NOMO-1 (cell line): ENCODE measurements at regions not wholly inside any gene's neighbourhood (a gene's known extent, or its start where the extent isn't known, plus 50 kb on each side); places are given as distances from the start of the nearest gene placed in this dataset.
"Not testable (repeated sequence)": the region's sequence is repeated elsewhere in the genome, so short reads cannot be mapped to it uniquely, and the experiment has no call there.

Source experiments
- DNase-seq, 2 experiments: peaks; one replicate each; lab custom pipeline; 2025; ENCODE audit not compliant: unreplicated experiment in 2 of 2; lab: John Stamatoyannopoulos, UW

- DNase-seq, result not testable (repeated sequence)
Observed at GRCh38 chr13:62367971-62368370, 952.3 kb upstream of the PCDH20 start.

- DNase-seq, result no peak
Observed at GRCh38 chr13:62360609-62361008, 945.0 kb upstream of the PCDH20 start.

GRCh38 chr13:62358646-62358932 is 942.9 kb upstream of the PCDH20 start:
- DNase-seq, result no peak

GRCh38 chr13:62357887-62358645 is 942.4 kb upstream of the PCDH20 start:
- DNase-seq, result peak in 1 of 2 experiments; percentile 18

GRCh38 chr13:62356977-62357376 is 941.3 kb upstream of the PCDH20 start:
- no peak for DNase-seq

GRCh38 chr13:62337109-62337880 is 921.6 kb upstream of the PCDH20 start:
- DNase-seq, result no peak

GRCh38 chr13:62336507-62336906 is 920.9 kb upstream of the PCDH20 start:
- DNase-seq, result no peak

- DNase-seq, result no peak
Observed at GRCh38 chr13:62333466-62333865, 917.8 kb upstream of the PCDH20 start.

- DNase-seq, result no peak
Observed at GRCh38 chr13:62331384-62331783, 915.7 kb upstream of the PCDH20 start.

- no peak for DNase-seq
Observed at GRCh38 chr13:62327367-62327766, 911.7 kb upstream of the PCDH20 start.

- no peak for DNase-seq
Observed at GRCh38 chr13:62324842-62325241, 909.2 kb upstream of the PCDH20 start.

- no peak for DNase-seq
Observed at GRCh38 chr13:62321895-62322294, 906.2 kb upstream of the PCDH20 start.

- no peak for DNase-seq
Observed at GRCh38 chr13:62321139-62321538, 905.5 kb upstream of the PCDH20 start.

- DNase-seq, result peak in 1 of 2 experiments; percentile 28
Observed at GRCh38 chr13:62320129-62321108, 904.8 kb upstream of the PCDH20 start.

- DNase-seq, result no peak
Observed at GRCh38 chr13:62309904-62310303, 894.3 kb upstream of the PCDH20 start.

- DNase-seq, result peak in 1 of 2 experiments; percentile 15
Observed at GRCh38 chr13:62305756-62306155, 890.1 kb upstream of the PCDH20 start.

GRCh38 chr13:62302341-62302740 is 886.7 kb upstream of the PCDH20 start:
- DNase-seq, result no peak

- no peak for DNase-seq
Observed at GRCh38 chr13:62299988-62300387, 884.3 kb upstream of the PCDH20 start.

GRCh38 chr13:62296812-62297211 is 881.2 kb upstream of the PCDH20 start:
- DNase-seq, result no peak

- DNase-seq, result peak in 1 of 2 experiments; percentile 5
Observed at GRCh38 chr13:62294244-62294643, 878.6 kb upstream of the PCDH20 start.
